OCI-LY1 (cell line): ENCODE measurements at regions not wholly inside any gene's neighbourhood (a gene's known extent, or its start where the extent isn't known, plus 50 kb on each side); places are given as distances from the start of the nearest gene placed in this dataset.

Experiments
- CTCF ChIP-seq: fragments of 200-600 bp; sonication (generic), shearing (Covaris generic); IDR thresholded peaks from 2 replicates; pipeline ENCODE4 v1.5.1; 2017; ENCODE audit warnings: mild to moderate bottlenecking, antibody characterized with exemption, low read length, moderate library complexity, mixed read lengths
- EZH2 ChIP-seq: fragments of 200-600 bp; sonication (generic), shearing (Covaris generic); IDR thresholded peaks from 2 replicates; pipeline ENCODE4 v1.8.0; 2017; ENCODE audit warnings: borderline replicate concordance, mixed run types, mild to moderate bottlenecking, antibody characterized with exemption, low read length, moderate library complexity, mixed read lengths

DNA sequence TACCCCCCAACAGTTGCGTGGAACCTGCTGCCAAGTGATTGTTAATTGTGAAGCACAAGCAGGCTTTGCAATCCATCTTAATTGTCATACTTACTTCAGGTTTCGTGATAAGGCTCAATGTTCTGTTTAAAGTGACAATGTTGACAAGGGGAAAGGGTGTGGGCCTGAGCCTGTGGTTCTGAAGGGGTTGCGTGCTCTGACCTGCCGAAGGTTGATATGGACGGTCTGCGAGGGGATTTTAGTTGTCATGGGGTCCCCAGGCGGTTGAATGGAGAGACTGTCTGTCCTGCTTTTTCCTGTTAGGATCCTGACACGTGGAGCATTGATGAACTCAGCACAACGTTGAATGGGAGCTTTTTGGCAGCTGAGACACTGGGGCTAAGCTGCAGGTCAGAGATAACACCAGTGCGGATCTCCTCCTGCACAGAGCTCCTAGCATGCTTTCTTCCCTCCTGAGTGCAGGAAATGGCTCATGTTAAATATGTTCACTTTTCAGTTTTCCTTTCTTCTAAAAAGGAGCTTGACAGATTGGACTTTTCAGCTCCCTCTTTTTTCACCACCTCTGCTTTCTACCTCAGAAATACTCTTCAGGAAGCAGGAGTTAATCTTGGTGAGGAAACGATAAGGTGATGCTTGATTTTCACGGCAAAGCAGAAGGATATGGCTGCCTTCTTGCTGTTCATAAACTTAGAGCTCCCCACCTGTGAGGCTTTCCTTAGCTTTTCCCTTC lies 62.9 kb upstream of the ZEB2 start:
- no peak for TF ChIP-seq CTCF
- TF ChIP-seq EZH2, result no peak
